K562 (cell line): ENCODE measurements at regions not wholly inside any gene's neighbourhood (a gene's known extent, or its start where the extent isn't known, plus 50 kb on each side); places are given as distances from the start of the nearest gene placed in this dataset.

Source experiments
- ATAC-seq: fragments of 200-7000 bp; cut with Tn5 transposase; 3 replicates; pipeline ENCODE4 v1.9.1; 2020; ENCODE audit warnings: moderate library complexity
- BruUV-seq: library from RNA; stranded (reverse); fragments of 400-500 nt; replicated peaks from 2 replicates; lab custom pipeline; 2021; lab: Mats Ljungman, UMichigan
- CTCF ChIA-PET: fragments of 300-600 bp; formaldehyde crosslinking; extraction: SDS; loops from one replicate; lab custom pipeline; 2021; ENCODE audit warnings: low intra/inter-chr PET ratio; lab: Yijun Ruan, JAX
- POLR2A ChIA-PET: fragments of 300-600, 350-650 bp; sonication (Branson Sonifier 250); formaldehyde crosslinking; extraction: SDS; loops from one replicate; lab custom pipeline; 2021; ENCODE audit warnings: antibody characterized with exemption, inconsistent platforms; lab: Yijun Ruan, JAX
- DNase-seq, 4 experiments: peaks; one replicate each; pipeline versions ENCODE4 v3.0.0 to v3.0.0-alpha.2; 2011 to 2018; ENCODE audit warnings: low spot score in 3 of 4, mixed read lengths in 3 of 4; ENCODE audit errors: extremely low read depth in 1 of 4
- FAIRE-seq: peaks from 2 replicates; lab custom pipeline; 2011; peaks lifted over from hg19 to GRCh38; lab: Jason Lieb, UNC
- H2AFZ ChIP-seq: 2 replicates; pipeline ENCODE4 v1.6.0; 2011; ENCODE audit warnings: low read depth, low read length, control low read depth, inconsistent platforms
- H3K27ac ChIP-seq: fragments of 200-600 bp; 3 replicates; pipeline ENCODE4 v1.8.0; 2011; ENCODE audit warnings: low read depth, mild to moderate bottlenecking, control low read depth, inconsistent platforms, low read length, moderate library complexity, mixed read lengths; ENCODE audit errors: extremely low read depth
- H3K27me3 ChIP-seq, 2 experiments: fragments of 300-600 bp in 1 of 2; 2 replicates in 1 of 2; 3 replicates in 1 of 2; pipeline versions ENCODE4 v1.6.0 to v1.8.0; 2011; ENCODE audit warnings: inconsistent platforms in 2 of 2, low read length in 2 of 2, mild to moderate bottlenecking in 1 of 2, mixed read lengths in 1 of 2, moderate library complexity in 1 of 2; ENCODE audit not compliant: control insufficient read depth in 2 of 2, insufficient read depth in 2 of 2
- H3K36me3 ChIP-seq: fragments of 300-600 bp; 3 replicates; pipeline ENCODE4 v1.8.0; 2011; ENCODE audit warnings: mild to moderate bottlenecking, low read length, inconsistent platforms; ENCODE audit not compliant: control insufficient read depth, insufficient read depth
- H3K4me1 ChIP-seq, 2 experiments: fragments of 200-600 bp in 1 of 2; replicated peaks in 1 of 2; 2 replicates in 1 of 2; 3 replicates in 1 of 2; pipeline versions ENCODE4 v1.5.1 to v1.8.0; 2011; ENCODE audit warnings: inconsistent platforms in 2 of 2, low read length in 2 of 2, mild to moderate bottlenecking in 1 of 2, mixed read lengths in 1 of 2, moderate library complexity in 1 of 2; ENCODE audit not compliant: control insufficient read depth in 2 of 2, insufficient read depth in 2 of 2
- H3K4me2 ChIP-seq: 2 replicates; pipeline ENCODE4 v1.6.1; 2011; ENCODE audit warnings: low read length, control low read depth, inconsistent platforms, mixed read lengths; ENCODE audit not compliant: insufficient read depth
- H3K4me3 ChIP-seq: fragments of 200-600 bp; sonication (generic), shearing (Covaris generic); 2 replicates; pipeline ENCODE4 v1.5.1; 2016; ENCODE audit warnings: control low read depth, inconsistent platforms
- H3K79me2 ChIP-seq: fragments of 200-600 bp; 3 replicates; pipeline ENCODE4 v1.8.0; 2011; ENCODE audit warnings: low read length, inconsistent platforms; ENCODE audit not compliant: control insufficient read depth, insufficient read depth
- H3K9ac ChIP-seq, 2 experiments: 2 replicates each; pipeline versions ENCODE4 v1.6.0 to v1.6.1; 2011; ENCODE audit warnings: low read depth in 2 of 2, low read length in 2 of 2, control low read depth in 1 of 2, inconsistent platforms in 1 of 2, mild to moderate bottlenecking in 1 of 2, mixed read lengths in 1 of 2; ENCODE audit not compliant: insufficient read depth in 1 of 2
- H3K9me1 ChIP-seq: one replicate; pipeline ENCODE4 v1.6.0; 2011; ENCODE audit warnings: inconsistent platforms, mild to moderate bottlenecking, low read length, moderate library complexity; ENCODE audit not compliant: control insufficient read depth, insufficient read depth
- H3K9me3 ChIP-seq: replicated peaks from 2 replicates; pipeline ENCODE4 v1.5.1; 2011; ENCODE audit warnings: low read depth, low read length, inconsistent platforms; ENCODE audit not compliant: control insufficient read depth, insufficient read depth
- H4K20me1 ChIP-seq: replicated peaks from 2 replicates; pipeline ENCODE4 v1.6.1; 2011; ENCODE audit warnings: low read length, inconsistent platforms, mixed read lengths; ENCODE audit not compliant: control insufficient read depth, insufficient read depth
- CBX8 ChIP-seq: fragments of 200-600 bp; sonication (generic); IDR thresholded peaks from 2 replicates; pipeline ENCODE4 v1.6.1; 2012; ENCODE audit warnings: borderline replicate concordance, mixed run types, low read depth, mild to moderate bottlenecking, moderate library complexity, mixed read lengths, low read length, control low read depth, inconsistent platforms; ENCODE audit not compliant: poor library complexity, severe bottlenecking; ENCODE audit errors: extremely low read depth
- CREM ChIP-seq: IDR thresholded peaks from 2 replicates; pipeline ENCODE4 v1.6.1; 2014; ENCODE audit warnings: antibody characterized with exemption, low read depth
- NRF1 ChIP-seq, 2 experiments: fragments of 450-650 bp; IDR thresholded peaks in 1 of 2; conservative IDR thresholded peaks in 1 of 2; 2 replicates each; pipeline ENCODE4 v1.6.1; 2014; ENCODE audit warnings: mild to moderate bottlenecking in 2 of 2
- POLR2H ChIP-seq: IDR thresholded peaks from 2 replicates; pipeline ENCODE4 v1.6.1; 2016; ENCODE audit warnings: missing genetic modification characterization, low read depth, mild to moderate bottlenecking, control low read depth, missing compliant biosample characterization, moderate library complexity
- STAG1 ChIP-seq: sonication (generic); formaldehyde crosslinking; IDR thresholded peaks from 2 replicates; pipeline ENCODE4 v1.5.0; 2020; ENCODE audit warnings: missing genetic modification reagents, borderline replicate concordance
- TOE1 ChIP-seq, 2 experiments: fragments of 450-650 bp in 1 of 2; sonication (generic) in 1 of 2; formaldehyde crosslinking in 1 of 2; IDR thresholded peaks; 2 replicates each; pipeline versions ENCODE4 v1.7.1 to v1.8.0; 2016 to 2022; ENCODE audit warnings: borderline replicate concordance in 2 of 2, mild to moderate bottlenecking in 2 of 2, antibody characterized with exemption in 1 of 2, inconsistent platforms in 1 of 2, low read depth in 1 of 2, missing genetic modification reagents in 1 of 2, moderate library complexity in 1 of 2
- TRIM24 ChIP-seq, 2 experiments: fragments of 450-650 bp; IDR thresholded peaks; 2 replicates each; pipeline ENCODE4 v1.6.1; 2016
- YBX1 ChIP-seq: fragments of 450-650 bp; IDR thresholded peaks from 2 replicates; pipeline ENCODE4 v1.7.1; 2016; ENCODE audit warnings: mild to moderate bottlenecking
- ZC3H11A ChIP-seq: IDR thresholded peaks from 2 replicates; pipeline ENCODE4 v1.6.1; 2012; ENCODE audit warnings: low read depth, low read length, improper control_type of control experiment
- ZNF121 ChIP-seq: sonication (generic); formaldehyde crosslinking; conservative IDR thresholded peaks from 2 replicates; pipeline ENCODE4 v1.8.0; 2022; ENCODE audit warnings: missing genetic modification reagents
- ZNF253 ChIP-seq: fragments of 250-450 bp; sonication (Bioruptor Pico); conservative IDR thresholded peaks from 2 replicates; pipeline ENCODE4 v1.6.1; 2021; ENCODE audit warnings: mild to moderate bottlenecking
- WGBS: fragments of 100-300 bp; shearing (Covaris generic); methylation state at CpG from one replicate; pipeline ENCODE4 v1.1.6; 2016; ENCODE audit warnings: low coverage, mixed read lengths; ENCODE audit not compliant: insufficient coverage; ENCODE audit errors: missing lambda C conversion rate; 5-methylcytosine and 5-hydroxymethylcytosine counted together
- in situ Hi-C: fragments of 300-500 bp; cut with MboI; formaldehyde crosslinking; loops from 4 replicates; pipeline ENCODE4 v1.15.0; 2018; ENCODE audit warnings: inconsistent platforms, mixed read lengths
- intact Hi-C: fragments of 100-400 bp; cut with micrococcal nuclease; formaldehyde crosslinking; loops from 2 replicates; pipeline ENCODE4 v1.14.2; 2022

- no peak overlapping the region for H3K4me3 ChIP-seq
- H2AFZ ChIP-seq, result no peak overlapping the region
- 0% methylated on average over 2 of the region's 2 CpGs for WGBS
- H3K36me3 ChIP-seq, result no peaks in the 10 kb centered on the region
- no peak for ATAC-seq
- no peaks in the 10 kb centered on the region for H3K79me2 ChIP-seq
- H3K27ac ChIP-seq, result no peak overlapping the region
- in situ Hi-C loops (no loop called here), intact Hi-C loops (no loop called here)
- no peak overlapping the region for H3K9ac ChIP-seq
- H4K20me1 ChIP-seq, result no peaks in the 10 kb centered on the region
- no peaks in the 10 kb centered on the region for H3K4me1 ChIP-seq
- BruUV-seq, result no TSS peak
- TF ChIP-seq ZC3H11A (no peak), TOE1 (IDR thresholded peaks at IDR 0.05; ENCODE audit: borderline replicate concordance) (no peak), TOE1 (CRISPR knock-in tag; IDR thresholded peaks at IDR 0.05; ENCODE audit: borderline replicate concordance, low read depth) (no peak), TRIM24 (IDR thresholded peaks at IDR 0.05) (no peak), YBX1 (no peak), POLR2H (tag) (no peak), ZNF121 (CRISPR knock-in tag) (no peak), STAG1 (CRISPR knock-in tag) (no peak), ZNF253 (CRISPR knock-in tag) (no peak), NRF1 (conservative IDR thresholded peaks at IDR 0.05 in 1 of 2, IDR thresholded peaks at IDR 0.05 in 1 of 2) (no peak), CBX8 (no peak), CREM (no peak)
- no peaks in the 10 kb centered on the region for H3K27me3 ChIP-seq
- H3K4me2 ChIP-seq, result no peak overlapping the region
- FAIRE-seq, result no peak
- ChIA-PET CTCF (no interaction called here), POLR2A (no interaction called here)
- DNase-seq, result no peak
- no peaks in the 10 kb centered on the region for H3K9me1 ChIP-seq
- H3K9me3 ChIP-seq, result no peaks in the 10 kb centered on the region
Observed at GRCh38 chr6:97866616-97867015, 583.6 kb upstream of the MMS22L start.
